HEK293 (cell line): ENCODE measurements at regions not wholly inside any gene's neighbourhood (a gene's known extent, or its start where the extent isn't known, plus 50 kb on each side); places are given as distances from the start of the nearest gene placed in this dataset.

Source experiments
- CTCF ChIA-PET: fragments of 350-600 bp; formaldehyde crosslinking; extraction: SDS; loops from one replicate; lab custom pipeline; 2021; ENCODE audit warnings: antibody characterized with exemption; lab: Yijun Ruan, JAX
- POLR2A ChIA-PET: fragments of 300-600 bp; formaldehyde crosslinking; extraction: SDS; loops from one replicate; lab custom pipeline; 2020; ENCODE audit warnings: antibody characterized with exemption, inconsistent platforms; lab: Yijun Ruan, JAX
- H3K27ac ChIP-seq: fragments of 200-500 bp; sonication (Bioruptor generic); 2 replicates; pipeline ENCODE4 v1.5.1; 2014; ENCODE audit warnings: low read depth, low read length, control low read depth, inconsistent platforms; ENCODE audit errors: extremely low read depth
- H3K36me3 ChIP-seq, 2 experiments: fragments of 200-500 bp in 1 of 2; sonication (Bioruptor generic) in 1 of 2; 1 replicate in 1 of 2; 2 replicates in 1 of 2; pipeline ENCODE4 v1.5.1; 2014 to 2017; ENCODE audit warnings: inconsistent platforms in 2 of 2, low read length in 2 of 2; ENCODE audit not compliant: control insufficient read depth in 2 of 2, insufficient read depth in 1 of 2
- H3K4me1 ChIP-seq: fragments of 200-500 bp; sonication (Bioruptor generic); 2 replicates; pipeline ENCODE4 v1.5.1; 2014; ENCODE audit warnings: mild to moderate bottlenecking, low read length, inconsistent platforms; ENCODE audit not compliant: control insufficient read depth, insufficient read depth
- H3K4me3 ChIP-seq: 2 replicates; pipeline ENCODE4 v1.5.1; 2011; ENCODE audit warnings: low read depth, mild to moderate bottlenecking, control low read depth, low read length, moderate library complexity
- H3K9me3 ChIP-seq: fragments of 200-500 bp; sonication (Bioruptor generic); 2 replicates; pipeline ENCODE4 v1.5.1; 2014; ENCODE audit warnings: low read depth, low read length, inconsistent platforms; ENCODE audit not compliant: control insufficient read depth, insufficient read depth
- BCL6B ChIP-seq: fragments of 450-650 bp; formaldehyde crosslinking; IDR thresholded peaks from 2 replicates; pipeline ENCODE4 v1.5.1; 2017; ENCODE audit warnings: missing biosample characterization, missing genetic modification characterization
- PRDM10 ChIP-seq: fragments of 450-650 bp; formaldehyde crosslinking; IDR thresholded peaks from 2 replicates; pipeline ENCODE4 v1.5.1; 2016; ENCODE audit warnings: missing biosample characterization, missing genetic modification characterization
- PRDM2 ChIP-seq: fragments of 450-650 bp; formaldehyde crosslinking; IDR thresholded peaks from 2 replicates; pipeline ENCODE4 v1.5.1; 2016; ENCODE audit warnings: missing biosample characterization, missing genetic modification characterization, borderline replicate concordance
- ZBTB44 ChIP-seq: fragments of 450-650 bp; IDR thresholded peaks from 2 replicates; pipeline ENCODE4 v1.5.1; 2018; ENCODE audit warnings: missing biosample characterization, mild to moderate bottlenecking, missing genetic modification characterization
- ZFP37 ChIP-seq: fragments of 450-650 bp; formaldehyde crosslinking; IDR thresholded peaks from 2 replicates; pipeline ENCODE4 v1.5.1; 2016; ENCODE audit warnings: missing biosample characterization, missing genetic modification characterization
- ZNF10 ChIP-seq: fragments of 450-650 bp; formaldehyde crosslinking; IDR thresholded peaks from 2 replicates; pipeline ENCODE4 v1.5.1; 2017; ENCODE audit warnings: missing biosample characterization, missing genetic modification characterization
- ZNF114 ChIP-seq: fragments of 450-650 bp; formaldehyde crosslinking; IDR thresholded peaks from 2 replicates; pipeline ENCODE4 v1.5.0; 2017; ENCODE audit warnings: missing biosample characterization, missing genetic modification characterization
- ZNF155 ChIP-seq: fragments of 450-650 bp; formaldehyde crosslinking; IDR thresholded peaks from 2 replicates; pipeline ENCODE4 v1.5.1; 2016; ENCODE audit warnings: missing biosample characterization, missing genetic modification characterization
- ZNF19 ChIP-seq: fragments of 450-650 bp; formaldehyde crosslinking; IDR thresholded peaks from 2 replicates; pipeline ENCODE4; 2016; ENCODE audit warnings: missing biosample characterization, missing genetic modification characterization, low read depth
- ZNF214 ChIP-seq: fragments of 450-650 bp; formaldehyde crosslinking; IDR thresholded peaks from 2 replicates; pipeline ENCODE4 v1.5.1; 2017; ENCODE audit warnings: missing biosample characterization, mild to moderate bottlenecking, missing genetic modification characterization, borderline replicate concordance
- ZNF223 ChIP-seq: fragments of 450-650 bp; formaldehyde crosslinking; IDR thresholded peaks from 2 replicates; pipeline ENCODE4 v1.5.1; 2016; ENCODE audit warnings: missing biosample characterization, missing genetic modification characterization
- ZNF292 ChIP-seq: fragments of 450-650 bp; formaldehyde crosslinking; IDR thresholded peaks from 2 replicates; pipeline ENCODE4 v1.5.1; 2016; ENCODE audit warnings: low read depth, missing biosample characterization, missing genetic modification characterization, borderline replicate concordance
- ZNF404 ChIP-seq: fragments of 450-650 bp; formaldehyde crosslinking; IDR thresholded peaks from 2 replicates; pipeline ENCODE4 v1.5.1; 2017; ENCODE audit warnings: missing biosample characterization, missing genetic modification characterization
- ZNF416 ChIP-seq: fragments of 450-650 bp; formaldehyde crosslinking; IDR thresholded peaks from 2 replicates; pipeline ENCODE4 v1.5.1; 2016; ENCODE audit warnings: missing biosample characterization, missing genetic modification characterization
- ZNF423 ChIP-seq: fragments of 450-650 bp; formaldehyde crosslinking; IDR thresholded peaks from 2 replicates; pipeline ENCODE4 v1.5.1; 2016; ENCODE audit warnings: missing biosample characterization, missing genetic modification characterization
- ZNF548 ChIP-seq: fragments of 450-650 bp; formaldehyde crosslinking; IDR thresholded peaks from 2 replicates; pipeline ENCODE4 v1.5.1; 2016; ENCODE audit warnings: missing biosample characterization, missing genetic modification characterization
- ZNF596 ChIP-seq: fragments of 450-650 bp; IDR thresholded peaks from 2 replicates; pipeline ENCODE4 v1.5.0; 2018; ENCODE audit warnings: missing biosample characterization, mild to moderate bottlenecking, missing genetic modification characterization, moderate library complexity
- ZNF830 ChIP-seq: fragments of 450-650 bp; IDR thresholded peaks from 2 replicates; pipeline ENCODE4 v1.5.0; 2018; ENCODE audit warnings: missing biosample characterization, missing genetic modification characterization, low read depth, mild to moderate bottlenecking, moderate library complexity

- TF ChIP-seq ZNF10 (tag by site-specific recombination) (no peak), PRDM10 (tag by site-specific recombination) (no peak), ZNF830 (tag by site-specific recombination) (no peak), ZNF214 (no peak), ZBTB44 (no peak), ZNF416 (tag by site-specific recombination) (no peak), ZNF423 (tag by site-specific recombination) (no peak), ZNF596 (tag by site-specific recombination) (no peak), ZNF292 (tag by site-specific recombination) (no peak), ZNF223 (no peak), ZNF155 (no peak), ZNF548 (tag by site-specific recombination) (no peak), ZNF114 (no peak), BCL6B (no peak), ZNF19 (tag by site-specific recombination) (no peak), PRDM2 (tag by site-specific recombination) (no peak), ZFP37 (tag by site-specific recombination) (no peak), ZNF404 (no peak)
- ChIA-PET CTCF (interaction anchor here (0.7 to 1.1 kb wide), 4 partner anchors 10 to 1055 kb away, joined by 3 read pairs; no protein-coding TSS in a partner anchor), POLR2A (no interaction called here)
- H3K27ac ChIP-seq = no peak overlapping the region
- no peaks in the 10 kb centered on the region for H3K9me3 ChIP-seq
- no peak overlapping the region for H3K4me3 ChIP-seq
- no peaks in the 10 kb centered on the region for H3K4me1 ChIP-seq
- H3K36me3 ChIP-seq = no peaks in the 10 kb centered on the region
Measured at GRCh38 chr11:96461871-96462270, 72.1 kb downstream of the JRKL start.
